ENCODE measurements at regions not wholly inside any gene's neighbourhood (a gene's known extent, or its start where the extent isn't known, plus 50 kb on each side); places are given as distances from the start of the nearest gene placed in this dataset.

DNA sequence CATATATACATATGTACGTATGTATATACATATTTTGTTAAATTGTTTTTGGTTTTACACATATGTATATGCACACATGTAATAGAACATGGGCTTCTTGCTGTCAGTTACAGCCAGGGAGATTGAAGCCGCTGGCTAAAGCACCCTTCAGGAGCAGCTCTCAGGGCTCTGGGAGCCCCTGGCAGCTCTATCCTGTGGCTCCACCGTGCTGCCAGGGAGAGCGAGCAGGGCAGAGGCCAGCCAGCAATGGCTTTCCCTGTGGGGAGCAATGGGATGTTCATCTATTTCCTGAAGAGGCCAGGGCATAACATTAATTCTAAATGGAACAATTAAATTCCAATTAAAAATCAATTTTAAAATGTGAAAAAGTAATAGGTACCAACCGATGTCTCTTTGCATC is 102.9 kb downstream of the PSMG1 start:
- H3K9me3 ChIP-seq (ENCODE audit: severe bottlenecking): no peaks in the 10 kb centered on the region
- TF ChIP-seq, protein P1, sequence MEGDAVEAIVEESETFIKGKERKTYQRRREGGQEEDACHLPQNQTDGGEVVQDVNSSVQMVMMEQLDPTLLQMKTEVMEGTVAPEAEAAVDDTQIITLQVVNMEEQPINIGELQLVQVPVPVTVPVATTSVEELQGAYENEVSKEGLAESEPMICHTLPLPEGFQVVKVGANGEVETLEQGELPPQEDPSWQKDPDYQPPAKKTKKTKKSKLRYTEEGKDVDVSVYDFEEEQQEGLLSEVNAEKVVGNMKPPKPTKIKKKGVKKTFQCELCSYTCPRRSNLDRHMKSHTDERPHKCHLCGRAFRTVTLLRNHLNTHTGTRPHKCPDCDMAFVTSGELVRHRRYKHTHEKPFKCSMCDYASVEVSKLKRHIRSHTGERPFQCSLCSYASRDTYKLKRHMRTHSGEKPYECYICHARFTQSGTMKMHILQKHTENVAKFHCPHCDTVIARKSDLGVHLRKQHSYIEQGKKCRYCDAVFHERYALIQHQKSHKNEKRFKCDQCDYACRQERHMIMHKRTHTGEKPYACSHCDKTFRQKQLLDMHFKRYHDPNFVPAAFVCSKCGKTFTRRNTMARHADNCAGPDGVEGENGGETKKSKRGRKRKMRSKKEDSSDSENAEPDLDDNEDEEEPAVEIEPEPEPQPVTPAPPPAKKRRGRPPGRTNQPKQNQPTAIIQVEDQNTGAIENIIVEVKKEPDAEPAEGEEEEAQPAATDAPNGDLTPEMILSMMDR (IDR thresholded peaks at IDR 0.05; ENCODE audit: poor library complexity, severe bottlenecking): no peak
- DNase-seq (ENCODE audit: low spot score) (no peak), ATAC-seq (ENCODE audit: low read depth) (no peak)
- no peak overlapping the region for H3K4me3 ChIP-seq (ENCODE audit: severe bottlenecking)
- no peaks in the 10 kb centered on the region for H3K27me3 ChIP-seq (ENCODE audit: insufficient read depth, poor library complexity, severe bottlenecking)
- H3K4me1 ChIP-seq (ENCODE audit: insufficient read depth, poor library complexity, severe bottlenecking): peaks cover 19% of the 10 kb centered on the region
- H3K27ac ChIP-seq (ENCODE audit: poor library complexity, severe bottlenecking): no peak overlapping the region
- H3K36me3 ChIP-seq (ENCODE audit: low read depth): no peaks in the 10 kb centered on the region

DNA sequence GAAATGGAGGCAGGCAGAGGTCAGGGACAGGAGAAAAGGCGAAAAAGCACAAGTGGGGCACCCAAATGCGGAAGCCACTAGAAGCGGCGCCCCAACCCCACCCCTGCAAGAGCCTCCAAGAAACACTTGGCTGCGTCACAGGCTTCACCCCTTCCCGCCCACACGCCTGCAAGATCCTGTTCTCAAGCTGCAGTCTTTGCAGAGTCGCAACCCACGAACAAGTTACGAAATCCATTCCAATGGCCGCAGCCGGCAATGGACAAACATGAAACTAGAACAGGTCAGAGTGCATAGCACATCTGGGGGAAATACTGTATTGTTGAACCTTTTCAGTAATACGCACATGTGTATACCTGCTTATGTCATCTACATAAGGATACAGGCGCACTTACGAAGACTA is 103.6 kb downstream of the PSMG1 start:
- no peak overlapping the region for H3K27ac ChIP-seq (ENCODE audit: poor library complexity, severe bottlenecking)
- H3K27me3 ChIP-seq (ENCODE audit: insufficient read depth, poor library complexity, severe bottlenecking): no peaks in the 10 kb centered on the region
- DNase-seq (ENCODE audit: low spot score) (no peak), ATAC-seq (ENCODE audit: low read depth) (no peak)
- TF ChIP-seq, protein P1 (IDR thresholded peaks at IDR 0.05; ENCODE audit: poor library complexity, severe bottlenecking): no peak
- H3K9me3 ChIP-seq (ENCODE audit: severe bottlenecking): no peaks in the 10 kb centered on the region
- no peak overlapping the region for H3K4me3 ChIP-seq (ENCODE audit: severe bottlenecking)
- H3K4me1 ChIP-seq (ENCODE audit: insufficient read depth, poor library complexity, severe bottlenecking): peaks cover 19% of the 10 kb centered on the region
- no peaks in the 10 kb centered on the region for H3K36me3 ChIP-seq (ENCODE audit: low read depth)

DNA sequence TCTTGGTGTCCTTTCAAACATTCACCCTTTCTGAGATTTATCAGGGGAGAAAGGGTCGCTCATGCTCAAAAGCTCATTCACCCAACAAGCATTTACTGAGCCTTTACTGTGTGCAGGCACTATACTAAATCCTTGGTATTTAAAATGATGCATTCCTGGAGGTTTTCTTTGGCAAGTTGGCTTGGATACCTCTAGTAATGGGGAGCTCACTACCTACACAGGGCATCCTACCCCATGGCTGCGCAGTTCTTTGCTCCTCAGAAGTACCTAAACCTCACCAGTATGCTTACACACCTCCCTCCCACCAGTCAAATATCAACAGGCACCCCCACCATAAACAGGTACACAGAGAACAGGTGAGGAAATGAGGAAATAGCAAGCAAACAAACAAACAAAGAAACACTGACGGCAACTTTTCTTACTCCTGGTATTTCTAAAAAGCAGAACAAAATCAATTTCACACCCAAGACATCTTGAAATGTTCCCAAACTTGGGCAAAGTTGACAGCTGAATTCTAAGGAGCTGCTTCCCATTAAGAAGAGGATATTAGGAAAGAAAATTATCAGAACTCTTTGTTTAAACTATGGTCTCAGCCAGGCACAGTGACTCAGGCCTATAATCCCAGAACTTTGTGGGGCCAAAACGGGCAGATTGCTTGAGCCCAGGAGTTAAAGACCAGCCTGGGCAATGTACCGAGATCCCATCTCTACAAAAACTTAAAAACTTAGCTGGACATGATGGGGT is 104.8 kb downstream of the PSMG1 start:
- H3K4me3 ChIP-seq (ENCODE audit: severe bottlenecking): no peak overlapping the region
- TF ChIP-seq, protein P1 (IDR thresholded peaks at IDR 0.05; ENCODE audit: poor library complexity, severe bottlenecking): no peak
- DNase-seq (ENCODE audit: low spot score): no peak
- no peak overlapping the region for H3K27ac ChIP-seq (ENCODE audit: poor library complexity, severe bottlenecking)
- peaks cover 15% of the 10 kb centered on the region for H3K4me1 ChIP-seq (ENCODE audit: insufficient read depth, poor library complexity, severe bottlenecking)
- H3K9me3 ChIP-seq (ENCODE audit: severe bottlenecking): no peaks in the 10 kb centered on the region
- no peak for ATAC-seq (ENCODE audit: low read depth)
- H3K27me3 ChIP-seq (ENCODE audit: insufficient read depth, poor library complexity, severe bottlenecking): no peaks in the 10 kb centered on the region
- no peaks in the 10 kb centered on the region for H3K36me3 ChIP-seq (ENCODE audit: low read depth)

DNA sequence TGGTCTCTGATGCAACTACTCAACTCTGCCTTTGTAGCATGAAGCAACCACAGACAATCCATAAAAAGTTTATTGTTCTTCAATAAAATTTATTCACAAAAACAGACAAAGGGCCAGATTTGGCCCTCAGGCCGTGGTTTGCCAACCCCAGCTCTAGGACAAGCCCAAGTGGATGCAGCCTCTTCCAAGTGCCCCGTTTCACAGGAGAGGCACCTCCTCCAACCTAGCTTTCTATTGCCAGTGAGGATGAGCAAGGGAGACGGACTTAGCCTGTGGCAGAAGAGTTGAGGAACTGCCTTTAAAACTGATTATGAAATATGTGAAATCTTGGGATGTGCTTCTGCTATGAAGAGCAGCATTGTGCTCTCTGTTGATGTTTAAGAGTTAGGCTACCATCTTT is 105.4 kb downstream of the PSMG1 start:
- Histone ChIP-seq H3K4me1 (ENCODE audit: insufficient read depth, poor library complexity, severe bottlenecking) (peaks cover 9% of the 10 kb centered on the region), H3K27me3 (ENCODE audit: insufficient read depth, poor library complexity, severe bottlenecking) (no peaks in the 10 kb centered on the region), H3K4me3 (ENCODE audit: severe bottlenecking) (no peak overlapping the region), H3K36me3 (ENCODE audit: low read depth) (no peaks in the 10 kb centered on the region), H3K27ac (ENCODE audit: poor library complexity, severe bottlenecking) (no peak overlapping the region), H3K9me3 (ENCODE audit: severe bottlenecking) (no peaks in the 10 kb centered on the region)
- DNase-seq (ENCODE audit: low spot score) (no peak), ATAC-seq (ENCODE audit: low read depth) (no peak)
- TF ChIP-seq, protein P1 (IDR thresholded peaks at IDR 0.05; ENCODE audit: poor library complexity, severe bottlenecking): no peak

DNA sequence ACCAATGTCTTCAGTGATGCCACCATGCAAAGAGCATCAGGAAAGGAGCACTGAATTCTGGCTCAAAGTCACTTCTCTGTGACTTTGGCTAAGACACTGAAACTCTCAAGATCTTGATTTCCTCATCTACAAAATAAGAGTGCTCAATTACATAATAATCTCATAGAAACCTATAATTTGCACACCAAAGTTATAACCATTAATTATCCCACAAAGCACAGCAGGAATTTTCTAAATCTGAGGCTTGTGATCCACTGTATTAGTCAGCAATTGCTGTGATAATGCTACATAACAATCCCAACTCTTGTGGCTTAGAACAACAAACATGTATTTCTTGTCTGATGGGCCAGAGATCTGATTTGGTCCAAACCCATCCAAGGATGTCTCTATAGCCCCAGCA is 108.7 kb downstream of the PSMG1 start:
- Histone ChIP-seq H3K4me1 (ENCODE audit: insufficient read depth, poor library complexity, severe bottlenecking) (no peaks in the 10 kb centered on the region), H3K36me3 (ENCODE audit: low read depth) (no peaks in the 10 kb centered on the region), H3K4me3 (ENCODE audit: severe bottlenecking) (no peak overlapping the region), H3K9me3 (ENCODE audit: severe bottlenecking) (no peaks in the 10 kb centered on the region), H3K27me3 (ENCODE audit: insufficient read depth, poor library complexity, severe bottlenecking) (no peaks in the 10 kb centered on the region), H3K27ac (ENCODE audit: poor library complexity, severe bottlenecking) (no peak overlapping the region)
- no peak for DNase-seq (ENCODE audit: low spot score)
- ATAC-seq (ENCODE audit: low read depth): no peak
- TF ChIP-seq, protein P1 (IDR thresholded peaks at IDR 0.05; ENCODE audit: poor library complexity, severe bottlenecking): no peak
